ENCODE measurements at regions not wholly inside any gene's neighbourhood (a gene's known extent, or its start where the extent isn't known, plus 50 kb on each side); places are given as distances from the start of the nearest gene placed in this dataset.
"Not testable (repeated sequence)": the region's sequence is repeated elsewhere in the genome, so short reads cannot be mapped to it uniquely, and the experiment has no call there.

DNA sequence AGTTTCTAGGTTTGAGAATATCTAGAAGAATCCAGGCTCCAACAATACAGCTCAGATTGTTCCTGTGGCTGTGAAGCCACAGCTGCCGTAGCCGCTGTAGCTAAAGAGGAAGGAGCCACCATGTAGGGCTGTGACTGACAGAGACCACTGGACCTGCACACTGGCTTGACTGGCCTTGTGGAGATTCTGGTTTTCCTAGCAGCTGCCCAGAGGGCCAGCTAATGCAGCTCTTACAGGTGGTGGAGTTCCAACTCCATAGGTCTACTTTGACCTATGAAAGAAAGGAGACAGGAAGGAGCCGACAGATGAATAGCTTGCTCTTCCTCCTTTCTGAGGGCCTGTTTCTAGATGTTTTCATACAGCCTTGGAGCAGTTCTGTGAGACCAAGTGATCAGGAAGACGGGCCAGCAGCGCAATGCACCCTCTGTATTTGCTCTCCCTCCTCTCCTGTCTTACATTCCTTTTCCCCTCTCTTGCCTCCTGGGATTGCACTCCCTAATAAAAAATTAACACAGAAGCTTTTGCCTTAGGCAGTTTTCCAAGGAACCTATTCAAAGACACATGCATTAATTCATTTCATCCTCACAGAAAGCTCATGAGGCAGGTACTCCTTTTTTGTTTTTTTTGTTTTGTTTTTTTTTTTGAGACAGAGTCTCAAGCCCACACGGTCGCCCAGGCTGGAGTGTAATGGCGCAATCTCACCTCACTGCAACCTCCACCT lies 51.8 kb upstream of the MYB start:
- no peak for DNase-seq (ENCODE audit: low read depth)

DNA sequence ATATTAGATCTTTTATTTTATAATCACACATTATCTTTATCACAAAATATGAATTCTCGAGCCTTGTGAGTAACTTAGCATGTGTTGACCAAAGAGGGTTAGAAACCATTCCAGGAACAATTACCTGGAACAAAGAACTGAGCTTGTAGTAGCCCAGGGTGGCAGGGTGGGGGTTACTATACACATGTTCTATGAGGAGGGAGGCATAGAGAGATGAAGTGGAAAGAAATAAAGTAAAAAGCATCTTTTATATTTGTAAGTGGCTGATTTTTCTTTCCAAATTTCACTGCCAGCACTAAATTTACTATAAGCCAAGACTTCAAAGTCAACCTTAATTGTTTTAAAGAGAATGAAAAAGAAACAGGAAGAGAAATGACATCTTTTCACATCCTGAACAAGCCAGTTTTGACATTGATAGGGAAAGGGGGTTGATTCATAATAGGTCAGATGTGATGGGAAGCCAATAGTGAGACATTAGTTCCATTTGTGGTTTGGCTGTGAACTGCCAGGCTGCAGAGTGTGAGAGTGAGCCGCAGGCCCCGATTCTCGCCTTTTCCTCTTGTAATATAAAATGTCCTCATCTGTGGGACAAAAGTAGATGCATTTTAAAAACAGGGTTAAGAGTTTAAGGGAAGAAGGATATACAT lies 52.7 kb upstream of the MYB start:
- DNase-seq (ENCODE audit: low read depth) = peak; percentile 26

DNA sequence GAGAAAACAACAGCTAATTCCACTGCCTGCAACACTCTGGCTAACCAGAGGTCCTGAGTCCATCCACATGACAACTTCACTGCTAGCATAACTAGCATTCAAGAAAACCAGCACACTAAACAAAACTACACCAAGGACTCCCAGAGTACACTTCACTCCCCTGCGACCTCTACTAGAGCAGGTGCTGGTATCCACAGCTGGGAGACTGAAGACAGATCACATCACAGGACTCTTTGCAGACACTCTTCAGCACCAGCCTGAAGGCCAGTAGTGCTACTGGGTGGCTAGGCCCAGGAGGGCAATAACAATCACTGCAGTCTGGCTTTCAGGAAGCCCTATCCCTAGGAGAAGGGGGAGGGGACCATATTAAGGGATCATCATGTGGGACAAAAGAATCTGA lies 54.4 kb upstream of the MYB start:
- DNase-seq (ENCODE audit: low read depth) = no peak

GRCh38 chr6:135126034-135126433 lies 55.1 kb upstream of the MYB start:
- no peak for DNase-seq (ENCODE audit: low read depth)

DNA sequence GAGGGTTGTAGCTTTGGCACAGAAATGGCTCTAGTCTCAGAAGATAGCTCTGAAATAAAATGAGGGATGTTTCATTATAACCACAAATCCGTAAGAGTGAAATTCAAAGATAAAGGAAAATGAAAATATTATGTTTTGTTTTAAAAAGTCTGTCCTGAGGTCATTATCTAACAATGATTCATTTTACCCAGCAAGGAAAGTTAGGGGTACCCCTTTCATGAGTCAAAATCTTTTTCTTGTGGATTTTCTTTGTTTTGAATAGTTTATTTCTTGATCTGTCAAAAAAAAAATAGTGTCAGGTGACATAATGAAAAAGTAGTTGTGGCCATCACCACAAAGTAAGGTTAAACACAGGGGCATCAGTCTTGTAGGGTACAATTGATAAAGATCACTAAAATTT lies 59.7 kb upstream of the MYB start:
- no peak for DNase-seq (ENCODE audit: low read depth)

- no peak for DNase-seq (ENCODE audit: low read depth)
Observed at GRCh38 chr6:135118134-135118730, 62.9 kb upstream of the MYB start.

DNA sequence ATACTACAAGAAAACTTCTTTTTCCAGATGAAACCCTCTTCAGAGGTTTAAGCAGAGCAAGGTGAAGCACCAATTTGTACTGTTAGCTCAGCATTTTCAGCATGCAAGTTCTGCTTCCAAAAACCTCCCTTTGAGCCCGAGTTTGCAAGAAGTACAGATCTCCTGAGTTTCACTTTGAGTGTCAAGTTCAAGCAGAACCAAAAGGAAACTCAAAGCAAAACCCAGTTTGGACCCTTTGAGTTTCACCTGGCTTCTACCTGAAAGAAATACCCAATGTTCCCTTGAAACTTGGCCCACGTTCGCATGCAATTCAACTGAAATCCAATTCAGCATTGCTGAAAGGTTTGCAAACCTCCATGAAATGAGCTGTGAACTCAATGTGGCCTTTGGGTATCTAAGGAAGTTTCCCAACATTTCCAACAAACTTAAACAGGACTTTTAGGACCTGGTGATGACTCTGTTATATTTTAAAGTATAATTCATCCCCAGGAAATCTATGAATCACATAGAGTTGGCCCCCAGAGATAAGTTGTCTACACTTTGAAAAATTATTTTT lies 62.9 kb upstream of the HBS1L start:
- DNase-seq (ENCODE audit: low read depth) = no peak

- DNase-seq (ENCODE audit: low read depth) = no peak
Observed at GRCh38 chr6:135116571-135116970, 61.9 kb upstream of the HBS1L start.

DNA sequence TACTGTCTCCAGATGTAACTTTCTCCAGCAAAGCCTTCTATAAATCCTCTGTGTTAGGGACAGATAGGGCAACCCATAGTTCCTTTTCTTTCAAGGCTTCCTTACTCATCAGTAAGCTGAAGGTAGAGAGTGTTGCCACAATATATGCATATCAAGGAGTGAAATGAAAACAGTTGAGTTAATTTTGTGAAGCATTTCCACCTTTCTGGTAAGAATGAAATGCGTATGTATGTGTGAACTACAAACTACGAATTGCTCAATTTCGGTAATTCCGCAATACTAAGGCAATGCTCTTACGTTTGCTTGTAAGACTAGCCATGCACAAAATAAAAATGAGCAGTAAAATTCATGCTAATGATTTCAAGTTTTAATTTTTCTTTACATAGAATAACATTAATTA lies 61.2 kb upstream of the HBS1L start:
- DNase-seq (ENCODE audit: low read depth) = no peak

GRCh38 chr6:135115411-135115810 lies 60.8 kb upstream of the HBS1L start:
- DNase-seq (ENCODE audit: low read depth) = no peak

DNA sequence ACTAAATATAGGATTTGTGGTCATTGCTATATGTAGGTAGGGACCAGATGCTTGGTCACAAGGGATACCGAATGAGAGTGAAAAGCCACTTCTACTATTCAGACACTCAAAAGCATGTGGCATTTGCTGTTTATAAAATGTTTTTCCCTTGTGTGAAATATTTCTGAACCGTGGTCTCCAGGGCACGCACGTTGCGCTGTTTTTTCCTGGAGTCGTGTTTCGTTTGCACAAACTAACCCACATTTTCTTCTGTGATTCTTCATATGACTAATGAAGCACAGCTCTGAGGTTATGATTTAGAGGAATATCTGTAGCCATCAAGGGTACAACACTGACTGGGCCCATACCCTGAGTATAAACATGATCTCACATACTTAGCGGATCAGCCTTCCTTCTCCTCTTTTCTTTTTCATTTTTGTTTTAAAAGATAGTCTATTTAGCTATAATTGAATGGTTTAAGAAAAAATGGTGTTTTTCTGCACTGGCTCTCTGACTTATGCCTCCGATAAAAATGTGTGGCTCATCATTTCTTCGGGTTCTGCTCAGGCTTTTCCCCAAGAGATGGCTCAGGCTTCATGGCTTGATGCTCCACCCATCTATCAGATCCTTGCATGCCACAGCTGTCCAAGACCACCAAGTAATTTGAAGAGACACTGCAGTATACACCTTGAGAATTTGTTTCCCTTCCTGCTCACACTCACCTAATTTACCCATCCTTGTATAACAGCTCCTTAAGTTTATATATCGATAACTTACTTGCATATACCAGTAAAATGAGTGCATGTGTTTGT lies 59.9 kb upstream of the HBS1L start:
- peak; percentile 28 for DNase-seq (ENCODE audit: low read depth)

DNA sequence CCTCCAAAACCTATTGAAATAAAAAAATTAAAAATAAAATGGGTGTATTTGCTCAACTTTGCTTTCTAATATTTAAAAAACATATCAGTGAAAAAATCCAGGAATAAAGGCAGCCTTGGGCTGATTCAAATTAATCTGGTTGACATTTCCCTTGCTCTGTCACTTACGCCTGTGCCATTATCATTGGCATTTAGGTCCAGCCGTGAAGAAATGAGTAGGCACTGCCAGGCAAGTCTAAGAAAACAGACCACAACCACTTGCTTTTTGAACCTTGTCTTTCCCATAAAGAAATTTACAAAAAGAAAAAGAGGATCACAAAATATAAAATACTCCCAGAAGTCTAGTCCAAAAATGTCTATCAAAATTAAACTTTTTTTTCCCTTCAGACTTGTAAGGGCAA lies 59.2 kb upstream of the HBS1L start:
- DNase-seq (ENCODE audit: low read depth) = no peak

- DNase-seq (ENCODE audit: low read depth) = not testable (repeated sequence)
Observed at GRCh38 chr6:135112951-135113350, 58.3 kb upstream of the HBS1L start.

DNA sequence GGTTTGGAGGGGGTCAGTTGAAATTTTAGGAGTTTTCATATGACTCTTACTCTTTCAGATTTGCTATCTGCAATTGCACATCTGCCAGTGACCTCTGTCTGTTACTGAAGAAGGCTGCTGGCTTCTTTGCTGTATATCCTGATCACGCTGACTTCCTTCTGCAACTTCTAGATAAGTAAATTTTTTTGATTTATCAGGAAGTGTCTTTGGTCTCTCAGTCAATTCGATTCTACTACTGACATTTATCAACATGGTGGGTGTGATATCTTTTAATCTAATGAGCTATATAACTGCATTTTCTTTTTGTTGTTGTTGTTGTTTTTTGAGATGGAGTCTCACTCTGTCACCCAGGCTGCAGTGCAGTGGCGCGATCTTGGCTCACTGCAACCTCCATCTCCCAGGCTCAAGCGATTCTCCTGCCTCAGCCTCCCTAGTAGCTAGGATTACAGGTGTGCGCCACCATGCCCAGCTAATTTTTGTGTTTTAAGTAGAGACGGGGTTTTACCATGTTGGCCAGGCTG lies 55.7 kb upstream of the HBS1L start:
- not testable (repeated sequence) for DNase-seq (ENCODE audit: low read depth)

DNA sequence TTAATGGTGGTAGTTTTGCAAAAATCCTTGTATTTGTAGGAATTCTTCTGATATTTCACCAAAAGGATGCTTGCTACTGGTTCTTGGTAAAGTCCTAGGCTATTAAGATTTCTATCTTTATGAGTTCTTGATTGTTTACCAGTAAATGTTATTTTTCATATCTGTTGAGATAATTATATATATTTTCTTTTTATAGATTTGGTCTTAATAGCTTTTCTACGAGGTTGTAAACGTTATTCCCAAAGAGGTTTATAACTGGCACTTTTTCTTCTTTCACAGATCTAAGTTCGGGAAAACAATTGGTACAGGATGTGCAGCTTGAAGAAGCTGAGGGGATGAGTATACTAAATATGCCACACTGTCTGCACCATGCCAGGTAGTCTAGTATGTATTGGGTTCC lies 55.1 kb upstream of the HBS1L start:
- DNase-seq (ENCODE audit: low read depth) = no peak

DNA sequence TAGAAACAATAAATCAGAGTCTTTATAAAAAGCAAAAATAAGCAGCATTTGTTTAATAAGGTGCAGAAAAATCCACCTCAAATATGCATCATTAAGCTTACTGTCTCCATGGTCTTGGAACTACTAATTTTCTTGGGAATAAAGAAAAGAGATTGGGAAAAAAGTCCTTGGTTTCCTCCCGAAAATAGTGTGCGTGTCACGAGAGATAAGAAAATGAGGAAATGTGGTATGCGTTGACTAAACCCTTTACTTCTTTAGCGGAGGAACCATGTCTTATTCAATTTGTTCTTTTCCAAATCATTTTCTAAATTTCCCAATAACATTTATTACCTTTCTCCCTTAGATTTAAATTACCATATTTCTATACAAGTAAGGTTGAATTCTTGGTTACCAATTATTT lies 54.1 kb upstream of the HBS1L start:
- no peak for DNase-seq (ENCODE audit: low read depth)

DNA sequence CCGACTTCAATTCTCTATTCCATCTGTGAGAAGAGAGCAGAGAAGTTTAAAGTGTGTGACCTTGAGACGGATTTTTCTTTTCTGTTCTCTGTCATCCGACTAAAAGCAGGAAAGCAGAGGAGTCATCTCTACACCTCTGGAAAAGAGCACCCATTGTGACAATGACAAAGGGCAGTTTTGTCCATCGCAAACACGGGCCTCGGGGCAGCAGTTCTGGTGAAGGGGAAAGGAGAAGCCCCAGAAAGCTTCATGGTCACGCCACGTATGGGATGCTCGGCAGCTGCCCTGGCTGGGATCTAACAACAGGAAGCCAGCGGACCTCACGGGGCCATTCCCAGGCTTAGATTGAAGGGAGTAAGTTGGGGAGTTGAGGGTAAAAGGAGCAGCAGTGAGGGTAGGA lies 52.0 kb upstream of the HBS1L start:
- DNase-seq (ENCODE audit: low read depth) = no peak

- DNase-seq (ENCODE audit: low read depth) = no peak
Observed at GRCh38 chr6:135105710-135106109, 51.1 kb upstream of the HBS1L start.

- no peak for DNase-seq (ENCODE audit: low read depth)
Observed at GRCh38 chr6:135105299-135105698, 50.7 kb upstream of the HBS1L start.
